ENCODE measurements at regions not wholly inside any gene's neighbourhood (a gene's known extent, or its start where the extent isn't known, plus 50 kb on each side); places are given as distances from the start of the nearest gene placed in this dataset.

- DNase-seq (ENCODE audit: insufficient read length, low spot score, missing footprints) = no peak
- Histone ChIP-seq H3K27me3 (ENCODE audit: insufficient read depth, low read length) (no peaks in the 10 kb centered on the region), H3K27ac (ENCODE audit: low read depth, low read length) (no peak overlapping the region), H3K4me2 (ENCODE audit: insufficient read depth, low read length) (no peak overlapping the region), H3K36me3 (ENCODE audit: insufficient read depth, low read length) (no peaks in the 10 kb centered on the region), H3K4me3 (ENCODE audit: insufficient read depth, low read length) (no peak overlapping the region), H3K9me3 (ENCODE audit: low read depth, low read length) (no peaks in the 10 kb centered on the region), H4K20me1 (ENCODE audit: insufficient read depth, low read length) (no peaks in the 10 kb centered on the region), H2AFZ (ENCODE audit: low read length) (no peak overlapping the region), H3K79me2 (ENCODE audit: insufficient read depth, low read length) (no peaks in the 10 kb centered on the region), H3K4me1 (ENCODE audit: insufficient read depth, low read length) (no peaks in the 10 kb centered on the region)
- TF ChIP-seq, protein P1, sequence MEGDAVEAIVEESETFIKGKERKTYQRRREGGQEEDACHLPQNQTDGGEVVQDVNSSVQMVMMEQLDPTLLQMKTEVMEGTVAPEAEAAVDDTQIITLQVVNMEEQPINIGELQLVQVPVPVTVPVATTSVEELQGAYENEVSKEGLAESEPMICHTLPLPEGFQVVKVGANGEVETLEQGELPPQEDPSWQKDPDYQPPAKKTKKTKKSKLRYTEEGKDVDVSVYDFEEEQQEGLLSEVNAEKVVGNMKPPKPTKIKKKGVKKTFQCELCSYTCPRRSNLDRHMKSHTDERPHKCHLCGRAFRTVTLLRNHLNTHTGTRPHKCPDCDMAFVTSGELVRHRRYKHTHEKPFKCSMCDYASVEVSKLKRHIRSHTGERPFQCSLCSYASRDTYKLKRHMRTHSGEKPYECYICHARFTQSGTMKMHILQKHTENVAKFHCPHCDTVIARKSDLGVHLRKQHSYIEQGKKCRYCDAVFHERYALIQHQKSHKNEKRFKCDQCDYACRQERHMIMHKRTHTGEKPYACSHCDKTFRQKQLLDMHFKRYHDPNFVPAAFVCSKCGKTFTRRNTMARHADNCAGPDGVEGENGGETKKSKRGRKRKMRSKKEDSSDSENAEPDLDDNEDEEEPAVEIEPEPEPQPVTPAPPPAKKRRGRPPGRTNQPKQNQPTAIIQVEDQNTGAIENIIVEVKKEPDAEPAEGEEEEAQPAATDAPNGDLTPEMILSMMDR (IDR thresholded peaks at IDR 0.05; ENCODE audit: extremely low read depth, low read depth, low read length) = no peak
Measured at GRCh38 chr2:58721912-58722591, 480.9 kb upstream of the FANCL start.

GRCh38 chr2:58720770-58721697, 479.9 kb upstream of the FANCL start:
- H3K27me3 ChIP-seq (ENCODE audit: insufficient read depth, low read length) = no peaks in the 10 kb centered on the region
- no peak for DNase-seq (ENCODE audit: insufficient read length, low spot score, missing footprints)
- no peak overlapping the region for H3K4me3 ChIP-seq (ENCODE audit: insufficient read depth, low read length)
- H3K79me2 ChIP-seq (ENCODE audit: insufficient read depth, low read length) = no peaks in the 10 kb centered on the region
- no peak overlapping the region for H2AFZ ChIP-seq (ENCODE audit: low read length)
- H3K4me1 ChIP-seq (ENCODE audit: insufficient read depth, low read length) = no peaks in the 10 kb centered on the region
- no peak overlapping the region for H3K27ac ChIP-seq (ENCODE audit: low read depth, low read length)
- H4K20me1 ChIP-seq (ENCODE audit: insufficient read depth, low read length) = no peaks in the 10 kb centered on the region
- H3K9me3 ChIP-seq (ENCODE audit: low read depth, low read length) = no peaks in the 10 kb centered on the region
- TF ChIP-seq, protein P1 (IDR thresholded peaks at IDR 0.05; ENCODE audit: extremely low read depth, low read depth, low read length) = no peak
- H3K4me2 ChIP-seq (ENCODE audit: insufficient read depth, low read length) = no peak overlapping the region
- H3K36me3 ChIP-seq (ENCODE audit: insufficient read depth, low read length) = no peaks in the 10 kb centered on the region

DNA sequence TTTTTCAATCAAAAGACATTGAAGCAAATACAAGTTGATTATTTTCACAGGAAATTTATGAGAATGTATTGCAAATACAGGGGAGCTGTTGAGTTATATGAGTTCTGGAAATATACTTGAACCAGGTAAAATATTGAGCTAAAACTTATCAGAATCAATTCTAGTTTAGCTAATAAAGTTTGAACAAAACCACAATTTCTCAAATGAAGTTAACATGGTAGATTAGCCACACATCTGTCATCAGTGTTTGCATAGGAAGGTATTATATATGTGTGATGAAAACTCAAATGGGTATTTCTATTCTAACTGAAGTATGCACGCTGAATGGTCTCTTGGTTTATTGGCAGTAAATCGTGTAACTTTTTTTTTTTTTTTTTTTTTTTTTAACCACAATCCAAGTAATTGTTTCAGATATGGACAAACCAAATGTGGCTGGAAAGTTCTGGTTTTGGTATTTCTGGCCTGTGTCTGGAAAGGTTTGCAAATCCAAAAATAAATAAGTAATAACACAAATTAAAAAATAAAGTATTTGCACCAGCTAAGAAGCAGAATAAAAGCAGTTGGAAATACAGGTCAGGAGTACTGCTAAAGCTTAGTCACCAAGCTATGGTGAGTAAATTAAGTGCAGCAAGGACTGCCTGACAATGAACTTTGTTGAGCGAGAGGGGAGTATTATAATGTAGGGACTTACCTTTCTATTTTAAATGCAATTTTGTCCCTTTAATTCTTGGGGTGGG, 479.1 kb upstream of the FANCL start:
- Histone ChIP-seq H3K4me2 (ENCODE audit: insufficient read depth, low read length) (no peak overlapping the region), H3K27me3 (ENCODE audit: insufficient read depth, low read length) (no peaks in the 10 kb centered on the region), H3K4me1 (ENCODE audit: insufficient read depth, low read length) (no peaks in the 10 kb centered on the region), H3K79me2 (ENCODE audit: insufficient read depth, low read length) (no peaks in the 10 kb centered on the region), H3K36me3 (ENCODE audit: insufficient read depth, low read length) (no peaks in the 10 kb centered on the region), H3K4me3 (ENCODE audit: insufficient read depth, low read length) (no peak overlapping the region), H3K9me3 (ENCODE audit: low read depth, low read length) (no peaks in the 10 kb centered on the region), H2AFZ (ENCODE audit: low read length) (no peak overlapping the region), H3K27ac (ENCODE audit: low read depth, low read length) (no peak overlapping the region), H4K20me1 (ENCODE audit: insufficient read depth, low read length) (no peaks in the 10 kb centered on the region)
- DNase-seq (ENCODE audit: insufficient read length, low spot score, missing footprints) = no peak
- TF ChIP-seq, protein P1 (IDR thresholded peaks at IDR 0.05; ENCODE audit: extremely low read depth, low read depth, low read length) = no peak

Measured in osteoblast (primary cell).